Skeletal muscle satellite cell (primary cell): ENCODE measurements at regions not wholly inside any gene's neighbourhood (a gene's known extent, or its start where the extent isn't known, plus 50 kb on each side); places are given as distances from the start of the nearest gene placed in this dataset.

Experiments used
- H3K27me3 ChIP-seq: 2 replicates; pipeline ENCODE4 v1.7.0; 2013; ENCODE audit warnings: low read length; ENCODE audit not compliant: control insufficient read depth, insufficient read depth
- H3K36me3 ChIP-seq: 2 replicates; pipeline ENCODE4 v1.7.0; 2013; ENCODE audit warnings: mild to moderate bottlenecking, control low read depth, low read length; ENCODE audit not compliant: insufficient read depth
- H3K4me1 ChIP-seq: 2 replicates; pipeline ENCODE4 v1.7.0; 2013; ENCODE audit warnings: low read length; ENCODE audit not compliant: control insufficient read depth, insufficient read depth
- H3K4me2 ChIP-seq: 2 replicates; pipeline ENCODE4 v1.7.0; 2013; ENCODE audit warnings: mild to moderate bottlenecking, low read length
- H3K4me3 ChIP-seq: 2 replicates; pipeline ENCODE4 v1.7.0; 2013; ENCODE audit warnings: low read length
- H3K9ac ChIP-seq: 2 replicates; pipeline ENCODE4 v1.7.0; 2013; ENCODE audit warnings: mild to moderate bottlenecking, low read depth, low read length, moderate library complexity
- H3K9me3 ChIP-seq: replicated peaks from 2 replicates; pipeline ENCODE4 v1.7.0; 2013; ENCODE audit warnings: mild to moderate bottlenecking, control low read depth, low read length

- Histone ChIP-seq H3K4me2 (no peak overlapping the region), H3K9ac (no peak overlapping the region), H3K4me3 (no peak overlapping the region), H3K4me1 (no peaks in the 10 kb centered on the region), H3K36me3 (no peaks in the 10 kb centered on the region), H3K9me3 (no peaks in the 10 kb centered on the region), H3K27me3 (no peaks in the 10 kb centered on the region)
These were observed 372.2 kb downstream of the METTL4 start for GRCh38 chr18:2199060-2199459.

GRCh38 chr18:2201036-2201600, 370.2 kb downstream of the METTL4 start:
- Histone ChIP-seq H3K36me3 (no peaks in the 10 kb centered on the region), H3K9ac (no peak overlapping the region), H3K4me3 (no peak overlapping the region), H3K4me1 (no peaks in the 10 kb centered on the region), H3K27me3 (no peaks in the 10 kb centered on the region), H3K4me2 (no peak overlapping the region), H3K9me3 (no peaks in the 10 kb centered on the region)

- Histone ChIP-seq H3K9me3 (no peaks in the 10 kb centered on the region), H3K4me1 (no peaks in the 10 kb centered on the region), H3K9ac (no peak overlapping the region), H3K4me3 (no peak overlapping the region), H3K36me3 (no peaks in the 10 kb centered on the region), H3K4me2 (no peak overlapping the region), H3K27me3 (no peaks in the 10 kb centered on the region)
These were observed 366.6 kb downstream of the METTL4 start for GRCh38 chr18:2204736-2205135.

- Histone ChIP-seq H3K36me3 (no peaks in the 10 kb centered on the region), H3K9me3 (no peaks in the 10 kb centered on the region), H3K4me1 (no peaks in the 10 kb centered on the region), H3K9ac (no peak overlapping the region), H3K4me3 (no peak overlapping the region), H3K4me2 (no peak overlapping the region), H3K27me3 (no peaks in the 10 kb centered on the region)
These were observed 364.0 kb downstream of the METTL4 start for GRCh38 chr18:2207294-2207693.

GRCh38 chr18:2212598-2213205, 358.6 kb downstream of the METTL4 start:
- Histone ChIP-seq H3K4me3 (no peak overlapping the region), H3K4me2 (no peak overlapping the region), H3K27me3 (no peaks in the 10 kb centered on the region), H3K4me1 (no peaks in the 10 kb centered on the region), H3K9ac (no peak overlapping the region), H3K36me3 (no peaks in the 10 kb centered on the region), H3K9me3 (no peaks in the 10 kb centered on the region)

GRCh38 chr18:2213905-2214304, 357.4 kb downstream of the METTL4 start:
- no peak overlapping the region for H3K4me2 ChIP-seq
- H3K4me1 ChIP-seq, result no peaks in the 10 kb centered on the region
- no peaks in the 10 kb centered on the region for H3K27me3 ChIP-seq
- H3K36me3 ChIP-seq, result no peaks in the 10 kb centered on the region
- no peak overlapping the region for H3K9ac ChIP-seq
- H3K9me3 ChIP-seq, result no peaks in the 10 kb centered on the region
- no peak overlapping the region for H3K4me3 ChIP-seq

- H3K9me3 ChIP-seq, result no peaks in the 10 kb centered on the region
- H3K9ac ChIP-seq, result no peak overlapping the region
- H3K27me3 ChIP-seq, result no peaks in the 10 kb centered on the region
- H3K4me2 ChIP-seq, result no peak overlapping the region
- H3K4me1 ChIP-seq, result no peaks in the 10 kb centered on the region
- H3K36me3 ChIP-seq, result no peaks in the 10 kb centered on the region
- H3K4me3 ChIP-seq, result no peak overlapping the region
These were observed 353.9 kb downstream of the METTL4 start for GRCh38 chr18:2217356-2217755.

GRCh38 chr18:2218101-2218500, 353.2 kb downstream of the METTL4 start:
- Histone ChIP-seq H3K4me3 (no peak overlapping the region), H3K9me3 (no peaks in the 10 kb centered on the region), H3K4me2 (no peak overlapping the region), H3K36me3 (no peaks in the 10 kb centered on the region), H3K4me1 (no peaks in the 10 kb centered on the region), H3K27me3 (no peaks in the 10 kb centered on the region), H3K9ac (no peak overlapping the region)

GRCh38 chr18:2219706-2220105, 351.6 kb downstream of the METTL4 start:
- Histone ChIP-seq H3K9ac (no peak overlapping the region), H3K4me3 (no peak overlapping the region), H3K27me3 (no peaks in the 10 kb centered on the region), H3K9me3 (no peaks in the 10 kb centered on the region), H3K4me1 (no peaks in the 10 kb centered on the region), H3K4me2 (no peak overlapping the region), H3K36me3 (no peaks in the 10 kb centered on the region)

- Histone ChIP-seq H3K9me3 (no peaks in the 10 kb centered on the region), H3K4me3 (no peak overlapping the region), H3K9ac (no peak overlapping the region), H3K27me3 (no peaks in the 10 kb centered on the region), H3K4me2 (no peak overlapping the region), H3K36me3 (no peaks in the 10 kb centered on the region), H3K4me1 (no peaks in the 10 kb centered on the region)
These were observed 348.8 kb downstream of the METTL4 start for GRCh38 chr18:2222270-2223185.

- Histone ChIP-seq H3K4me2 (no peak overlapping the region), H3K36me3 (no peaks in the 10 kb centered on the region), H3K9ac (no peak overlapping the region), H3K4me3 (no peak overlapping the region), H3K27me3 (no peaks in the 10 kb centered on the region), H3K9me3 (no peaks in the 10 kb centered on the region), H3K4me1 (no peaks in the 10 kb centered on the region)
These were observed 347.9 kb downstream of the METTL4 start for GRCh38 chr18:2223449-2223848.
